ENCODE measurements at regions not wholly inside any gene's neighbourhood (a gene's known extent, or its start where the extent isn't known, plus 50 kb on each side); places are given as distances from the start of the nearest gene placed in this dataset.

- DNase-seq (ENCODE audit: low spot score) = no peak
Measured at GRCh38 chr5:54717459-54717858, 199.9 kb downstream of the SNX18 start.

GRCh38 chr5:54713923-54714581 is 196.5 kb downstream of the SNX18 start:
- DNase-seq (ENCODE audit: low spot score) = peak; percentile 36

- no peak for DNase-seq (ENCODE audit: low spot score)
Measured at GRCh38 chr5:54709096-54709495, 191.5 kb downstream of the SNX18 start.

- no peak for DNase-seq (ENCODE audit: low spot score)
Measured at GRCh38 chr5:54707841-54708240, 190.3 kb downstream of the SNX18 start.

- DNase-seq (ENCODE audit: low spot score) = no peak
Measured at GRCh38 chr5:54705994-54706653, 188.6 kb downstream of the SNX18 start.

GRCh38 chr5:54704825-54705224 is 187.3 kb downstream of the SNX18 start:
- DNase-seq (ENCODE audit: low spot score) = no peak

- no peak for DNase-seq (ENCODE audit: low spot score)
Measured at GRCh38 chr5:54704333-54704732, 186.8 kb downstream of the SNX18 start.

GRCh38 chr5:54703565-54704255 is 186.2 kb downstream of the SNX18 start:
- DNase-seq (ENCODE audit: low spot score) = no peak

- peak; percentile 63 for DNase-seq (ENCODE audit: low spot score)
Measured at GRCh38 chr5:54703133-54703532, 185.6 kb downstream of the SNX18 start.

- DNase-seq (ENCODE audit: low spot score) = no peak
Measured at GRCh38 chr5:54702470-54702869, 184.9 kb downstream of the SNX18 start.

- peak; percentile 74 for DNase-seq (ENCODE audit: low spot score)
Measured at GRCh38 chr5:54700986-54701578, 183.5 kb downstream of the SNX18 start.

GRCh38 chr5:54696931-54697330 is 179.4 kb downstream of the SNX18 start:
- DNase-seq (ENCODE audit: low spot score) = no peak

GRCh38 chr5:54696346-54696745 is 178.8 kb downstream of the SNX18 start:
- no peak for DNase-seq (ENCODE audit: low spot score)

GRCh38 chr5:54695198-54695966 is 177.8 kb downstream of the SNX18 start:
- DNase-seq (ENCODE audit: low spot score) = no peak

GRCh38 chr5:54693936-54694657 is 176.5 kb downstream of the SNX18 start:
- no peak for DNase-seq (ENCODE audit: low spot score)

- no peak for DNase-seq (ENCODE audit: low spot score)
Measured at GRCh38 chr5:54692631-54693030, 175.1 kb downstream of the SNX18 start.

- no peak for DNase-seq (ENCODE audit: low spot score)
Measured at GRCh38 chr5:54691656-54692055, 174.1 kb downstream of the SNX18 start.

GRCh38 chr5:54689411-54690251 is 172.1 kb downstream of the SNX18 start:
- DNase-seq (ENCODE audit: low spot score) = no peak

GRCh38 chr5:54680998-54681397 is 163.4 kb downstream of the SNX18 start:
- DNase-seq (ENCODE audit: low spot score) = no peak

GRCh38 chr5:54679686-54680085 is 162.1 kb downstream of the SNX18 start:
- DNase-seq (ENCODE audit: low spot score) = no peak

GRCh38 chr5:54678737-54679136 is 161.2 kb downstream of the SNX18 start:
- DNase-seq (ENCODE audit: low spot score) = no peak
